Panc1 (cell line): ENCODE measurements at regions not wholly inside any gene's neighbourhood (a gene's known extent, or its start where the extent isn't known, plus 50 kb on each side); places are given as distances from the start of the nearest gene placed in this dataset.
"Not testable (repeated sequence)": the region's sequence is repeated elsewhere in the genome, so short reads cannot be mapped to it uniquely, and the experiment has no call there.

ENCODE experiments used
- ATAC-seq: fragments of 200-7000 bp; cut with Tn5 transposase; 2 replicates; pipeline ENCODE4 v1.9.1; 2020; ENCODE audit warnings: mild to moderate bottlenecking, moderate library complexity
- BruUV-seq: library from RNA; stranded (reverse); fragments of 400-500 nt; replicated peaks from 2 replicates; lab custom pipeline; 2021; lab: Mats Ljungman, UMichigan
- CTCF ChIA-PET: fragments of 300-600 bp; sonication (Branson Sonifier 250); formaldehyde crosslinking; loops from one replicate; lab custom pipeline; 2022; ENCODE audit warnings: antibody characterized with exemption; lab: Charles Lee
- POLR2A ChIA-PET: fragments of 300-600 bp; sonication (Branson Sonifier 250); formaldehyde crosslinking; loops from one replicate; lab custom pipeline; 2022; ENCODE audit warnings: antibody characterized with exemption; lab: Charles Lee
- DNase-seq: peaks from one replicate; pipeline ENCODE4 v3.0.0-alpha.2; 2010; ENCODE audit warnings: low read depth, low spot score
- H3K27ac ChIP-seq: 2 replicates; pipeline ENCODE4 v1.5.1; 2011; ENCODE audit warnings: mild to moderate bottlenecking, low read length, inconsistent platforms
- H3K27me3 ChIP-seq: fragments of 200-500 bp; sonication (Bioruptor generic); 2 replicates; pipeline ENCODE4 v1.6.0; 2014; ENCODE audit warnings: low read length, inconsistent platforms; ENCODE audit not compliant: control insufficient read depth, insufficient read depth
- H3K36me3 ChIP-seq: fragments of 200-500 bp; sonication (Bioruptor generic); 2 replicates; pipeline ENCODE4 v1.5.1; 2014; ENCODE audit warnings: inconsistent platforms, mild to moderate bottlenecking, low read length, moderate library complexity; ENCODE audit not compliant: control insufficient read depth, insufficient read depth
- H3K4me1 ChIP-seq: 2 replicates; pipeline ENCODE4 v1.5.1; 2011; ENCODE audit warnings: inconsistent platforms, mild to moderate bottlenecking, low read length, moderate library complexity; ENCODE audit not compliant: control insufficient read depth, insufficient read depth
- H3K4me3 ChIP-seq, 2 experiments: 2 replicates each; pipeline ENCODE4 v1.5.1; 2011 to 2012; ENCODE audit warnings: low read depth in 2 of 2, low read length in 2 of 2, mild to moderate bottlenecking in 2 of 2, inconsistent platforms in 1 of 2, moderate library complexity in 1 of 2
- H3K9me3 ChIP-seq: fragments of 200-500 bp; sonication (Bioruptor generic); 2 replicates; pipeline ENCODE4 v1.5.1; 2014; ENCODE audit warnings: low read depth, mild to moderate bottlenecking, inconsistent platforms, low read length, moderate library complexity; ENCODE audit not compliant: control insufficient read depth, insufficient read depth
- POLR2AphosphoS5 ChIP-seq: IDR thresholded peaks from 2 replicates; pipeline ENCODE4 v1.6.1; 2012; ENCODE audit warnings: mild to moderate bottlenecking, low read depth, low read length, moderate library complexity
- SIN3A ChIP-seq: IDR thresholded peaks from 2 replicates; pipeline ENCODE4 v1.6.1; 2012; ENCODE audit warnings: low read depth, mild to moderate bottlenecking, low read length, moderate library complexity, borderline replicate concordance; ENCODE audit not compliant: insufficient read depth
- TCF7L2 ChIP-seq: IDR thresholded peaks from 2 replicates; pipeline ENCODE4 v1.6.1; 2011; ENCODE audit warnings: mild to moderate bottlenecking, low read depth, low read length, inconsistent platforms
- in situ Hi-C: cut with HindIII; loops from 2 replicates; pipeline ENCODE4 v1.10.0; 2016; ENCODE audit warnings: low sequenced_read_pairs, low pct_unique_long_range_greater_than_20kb
- intact Hi-C: fragments of 100-400 bp; cut with micrococcal nuclease; formaldehyde crosslinking; loops from one replicate; pipeline ENCODE4 v1.10.0; 2022; ENCODE audit not compliant: unreplicated experiment
- TF ChIP-seq, protein P1 (sequence below): fragments of 450-650 bp; IDR thresholded peaks from 2 replicates; pipeline ENCODE4 v1.5.1; 2017; ENCODE audit warnings: mild to moderate bottlenecking
- TF ChIP-seq, protein P2 (sequence below), 2 experiments: IDR thresholded peaks; 2 replicates each; pipeline ENCODE4 v1.6.1; 2011 to 2012; ENCODE audit warnings: low read depth in 2 of 2, control low read depth in 1 of 2, low read length in 1 of 2, mild to moderate bottlenecking in 1 of 2, moderate library complexity in 1 of 2; ENCODE audit not compliant: insufficient read depth in 1 of 2

DNA sequence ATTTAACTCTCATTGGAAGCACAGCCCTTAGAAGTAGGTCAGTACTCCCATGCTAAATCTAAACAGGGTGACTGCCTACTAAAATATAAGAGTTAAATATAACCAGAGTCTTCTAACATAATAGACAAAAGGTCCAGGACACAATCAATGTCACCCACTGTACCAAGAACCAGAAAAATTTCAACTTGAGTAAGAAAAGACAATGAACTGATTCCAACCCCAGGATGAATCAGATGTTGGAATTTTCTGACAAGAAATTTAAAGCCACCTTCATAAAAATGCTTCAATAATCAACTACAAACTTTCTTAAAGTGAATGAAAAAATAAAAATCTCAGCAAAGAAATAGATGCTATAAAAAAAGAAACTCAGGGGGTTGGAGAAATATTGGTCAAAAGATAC is 71.3 kb upstream of the NPAS2 start:
- ATAC-seq, result no peak
- BruUV-seq, result no TSS peak
- ChIA-PET CTCF (no interaction called here), POLR2A (no interaction called here)
- peaks cover 4% of the 10 kb centered on the region for H3K4me1 ChIP-seq
- in situ Hi-C loops, result no loop called here
- H3K27ac ChIP-seq, result no peak overlapping the region
- no peaks in the 10 kb centered on the region for H3K27me3 ChIP-seq
- H3K36me3 ChIP-seq, result no peaks in the 10 kb centered on the region
- intact Hi-C loops, result no loop called here
- H3K4me3 ChIP-seq, result no peak overlapping the region
- DNase-seq, result no peak
- no peaks in the 10 kb centered on the region for H3K9me3 ChIP-seq
- TF ChIP-seq, protein P1, sequence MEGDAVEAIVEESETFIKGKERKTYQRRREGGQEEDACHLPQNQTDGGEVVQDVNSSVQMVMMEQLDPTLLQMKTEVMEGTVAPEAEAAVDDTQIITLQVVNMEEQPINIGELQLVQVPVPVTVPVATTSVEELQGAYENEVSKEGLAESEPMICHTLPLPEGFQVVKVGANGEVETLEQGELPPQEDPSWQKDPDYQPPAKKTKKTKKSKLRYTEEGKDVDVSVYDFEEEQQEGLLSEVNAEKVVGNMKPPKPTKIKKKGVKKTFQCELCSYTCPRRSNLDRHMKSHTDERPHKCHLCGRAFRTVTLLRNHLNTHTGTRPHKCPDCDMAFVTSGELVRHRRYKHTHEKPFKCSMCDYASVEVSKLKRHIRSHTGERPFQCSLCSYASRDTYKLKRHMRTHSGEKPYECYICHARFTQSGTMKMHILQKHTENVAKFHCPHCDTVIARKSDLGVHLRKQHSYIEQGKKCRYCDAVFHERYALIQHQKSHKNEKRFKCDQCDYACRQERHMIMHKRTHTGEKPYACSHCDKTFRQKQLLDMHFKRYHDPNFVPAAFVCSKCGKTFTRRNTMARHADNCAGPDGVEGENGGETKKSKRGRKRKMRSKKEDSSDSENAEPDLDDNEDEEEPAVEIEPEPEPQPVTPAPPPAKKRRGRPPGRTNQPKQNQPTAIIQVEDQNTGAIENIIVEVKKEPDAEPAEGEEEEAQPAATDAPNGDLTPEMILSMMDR, result no peak
- no peak for TF ChIP-seq SIN3A
- TF ChIP-seq POLR2AphosphoS5, result no peak
- TF ChIP-seq TCF7L2, result no peak
- TF ChIP-seq, protein P2, sequence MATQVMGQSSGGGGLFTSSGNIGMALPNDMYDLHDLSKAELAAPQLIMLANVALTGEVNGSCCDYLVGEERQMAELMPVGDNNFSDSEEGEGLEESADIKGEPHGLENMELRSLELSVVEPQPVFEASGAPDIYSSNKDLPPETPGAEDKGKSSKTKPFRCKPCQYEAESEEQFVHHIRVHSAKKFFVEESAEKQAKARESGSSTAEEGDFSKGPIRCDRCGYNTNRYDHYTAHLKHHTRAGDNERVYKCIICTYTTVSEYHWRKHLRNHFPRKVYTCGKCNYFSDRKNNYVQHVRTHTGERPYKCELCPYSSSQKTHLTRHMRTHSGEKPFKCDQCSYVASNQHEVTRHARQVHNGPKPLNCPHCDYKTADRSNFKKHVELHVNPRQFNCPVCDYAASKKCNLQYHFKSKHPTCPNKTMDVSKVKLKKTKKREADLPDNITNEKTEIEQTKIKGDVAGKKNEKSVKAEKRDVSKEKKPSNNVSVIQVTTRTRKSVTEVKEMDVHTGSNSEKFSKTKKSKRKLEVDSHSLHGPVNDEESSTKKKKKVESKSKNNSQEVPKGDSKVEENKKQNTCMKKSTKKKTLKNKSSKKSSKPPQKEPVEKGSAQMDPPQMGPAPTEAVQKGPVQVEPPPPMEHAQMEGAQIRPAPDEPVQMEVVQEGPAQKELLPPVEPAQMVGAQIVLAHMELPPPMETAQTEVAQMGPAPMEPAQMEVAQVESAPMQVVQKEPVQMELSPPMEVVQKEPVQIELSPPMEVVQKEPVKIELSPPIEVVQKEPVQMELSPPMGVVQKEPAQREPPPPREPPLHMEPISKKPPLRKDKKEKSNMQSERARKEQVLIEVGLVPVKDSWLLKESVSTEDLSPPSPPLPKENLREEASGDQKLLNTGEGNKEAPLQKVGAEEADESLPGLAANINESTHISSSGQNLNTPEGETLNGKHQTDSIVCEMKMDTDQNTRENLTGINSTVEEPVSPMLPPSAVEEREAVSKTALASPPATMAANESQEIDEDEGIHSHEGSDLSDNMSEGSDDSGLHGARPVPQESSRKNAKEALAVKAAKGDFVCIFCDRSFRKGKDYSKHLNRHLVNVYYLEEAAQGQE (IDR thresholded peaks at IDR 0.05; ENCODE audit: insufficient read depth in 1 of 2, low read depth in 2 of 2, low read length in 1 of 2), result no peak

GRCh38 chr2:100749771-100750542 is 70.0 kb upstream of the NPAS2 start:
- Histone ChIP-seq H3K9me3 (no peaks in the 10 kb centered on the region), H3K4me3 (no peak overlapping the region), H3K4me1 (peaks cover 2% of the 10 kb centered on the region), H3K27me3 (no peaks in the 10 kb centered on the region), H3K27ac (no peak overlapping the region), H3K36me3 (no peaks in the 10 kb centered on the region)
- intact Hi-C loops, result no loop called here
- no peak for DNase-seq
- CTCF ChIA-PET, result no interaction called here
- POLR2A ChIA-PET, result no interaction called here
- no TSS peak for BruUV-seq
- in situ Hi-C loops, result no loop called here
- no peak for ATAC-seq
- TF ChIP-seq TCF7L2, result no peak
- TF ChIP-seq SIN3A, result no peak
- TF ChIP-seq, protein P1, result no peak
- TF ChIP-seq POLR2AphosphoS5, result no peak
- TF ChIP-seq, protein P2 (IDR thresholded peaks at IDR 0.05; ENCODE audit: insufficient read depth in 1 of 2, low read depth in 2 of 2, low read length in 1 of 2), result no peak

GRCh38 chr2:100751871-100752625 is 67.9 kb upstream of the NPAS2 start:
- ChIA-PET CTCF (interaction anchor here (0.6 kb wide), 2 partner anchors 63 to 144 kb away, joined by 4 read pairs; no protein-coding TSS in a partner anchor), POLR2A (interaction anchor here (0.5 kb wide), 1 partner anchor 21 kb away, joined by 4 read pairs; no protein-coding TSS in a partner anchor)
- ATAC-seq, H3K36me3 ChIP-seq, H3K27me3 ChIP-seq, BruUV-seq, intact Hi-C loops, H3K9me3 ChIP-seq, H3K27ac ChIP-seq, H3K4me1 ChIP-seq, DNase-seq, in situ Hi-C loops, H3K4me3 ChIP-seq: not testable (repeated sequence)
